Endothelial cell of umbilical vein (primary cell): ENCODE measurements at regions not wholly inside any gene's neighbourhood (a gene's known extent, or its start where the extent isn't known, plus 50 kb on each side); places are given as distances from the start of the nearest gene placed in this dataset.

Experiments
- BruUV-seq: library from RNA; stranded (reverse); fragments of 400-500 nt; replicated peaks from 2 replicates; lab custom pipeline; 2021; lab: Mats Ljungman, UMichigan
- CTCF ChIA-PET: fragments of 300-600, 350-600 bp; sonication (Branson Sonifier 250); formaldehyde crosslinking; loops from one replicate; lab custom pipeline; 2021; ENCODE audit warnings: antibody characterized with exemption, inconsistent platforms; lab: Charles Lee
- POLR2A ChIA-PET: fragments of 300-600, 350-600 bp; sonication (Branson Sonifier 250); formaldehyde crosslinking; loops from one replicate; lab custom pipeline; 2021; ENCODE audit warnings: antibody characterized with exemption, inconsistent platforms; lab: Charles Lee
- DNase-seq: peaks from one replicate; pipeline ENCODE4 v3.0.0-alpha.2; 2011; ENCODE audit warnings: low read depth, low spot score
- FAIRE-seq: peaks from 2 replicates; lab custom pipeline; 2011; peaks lifted over from hg19 to GRCh38; lab: Jason Lieb, UNC
- H2AFZ ChIP-seq: 2 replicates; pipeline ENCODE4 v1.6.0; 2012; ENCODE audit warnings: low read depth, low read length, control low read depth, inconsistent platforms
- H3K27ac ChIP-seq: 2 replicates; pipeline ENCODE4 v1.5.1; 2011; ENCODE audit warnings: low read depth, mild to moderate bottlenecking, control low read depth, low read length, moderate library complexity; ENCODE audit not compliant: insufficient read depth
- H3K27me3 ChIP-seq, 2 experiments: 2 replicates each; pipeline versions ENCODE4 v1.6.0 to v1.6.1; 2011; ENCODE audit warnings: low read length in 2 of 2, mixed read lengths in 1 of 2; ENCODE audit not compliant: control insufficient read depth in 2 of 2, insufficient read depth in 2 of 2
- H3K36me3 ChIP-seq, 2 experiments: 2 replicates in 1 of 2; 3 replicates in 1 of 2; pipeline ENCODE4 v1.5.1; 2011; ENCODE audit warnings: low read length in 2 of 2, mild to moderate bottlenecking in 1 of 2, moderate library complexity in 1 of 2; ENCODE audit not compliant: control insufficient read depth in 2 of 2, insufficient read depth in 2 of 2; ENCODE audit errors: extremely low read depth in 1 of 2
- H3K4me1 ChIP-seq: 3 replicates; pipeline ENCODE4 v1.5.1; 2011; ENCODE audit warnings: mild to moderate bottlenecking, low read length; ENCODE audit not compliant: control insufficient read depth, insufficient read depth; ENCODE audit errors: extremely low read depth
- H3K4me2 ChIP-seq: 2 replicates; pipeline ENCODE4 v1.6.1; 2011; ENCODE audit warnings: low read length, control low read depth, mixed read lengths; ENCODE audit not compliant: insufficient read depth
- H3K4me3 ChIP-seq, 3 experiments: fragments of 200-600 bp in 1 of 3; sonication (generic), shearing (Covaris generic) in 1 of 3; replicated peaks in 1 of 3; 2 replicates each; pipeline ENCODE4 v1.5.1; 2011 to 2016; ENCODE audit warnings: control low read depth in 3 of 3, low read length in 3 of 3, mild to moderate bottlenecking in 2 of 3, inconsistent platforms in 1 of 3, low read depth in 1 of 3, moderate library complexity in 1 of 3; ENCODE audit not compliant: insufficient read depth in 1 of 3
- H3K79me2 ChIP-seq: 2 replicates; pipeline ENCODE4 v1.6.0; 2012; ENCODE audit warnings: low read length, inconsistent platforms; ENCODE audit not compliant: control insufficient read depth, insufficient read depth
- H3K9ac ChIP-seq: replicated peaks from 2 replicates; pipeline ENCODE3; 2011; ENCODE audit warnings: low read length, control low read depth; ENCODE audit not compliant: insufficient read depth; ENCODE audit errors: extremely low read depth
- H3K9me1 ChIP-seq: replicated peaks from 3 replicates; pipeline ENCODE4 v1.6.0; 2011; ENCODE audit warnings: mild to moderate bottlenecking, low read length; ENCODE audit not compliant: control insufficient read depth, insufficient read depth; ENCODE audit errors: extremely low read depth
- H3K9me3 ChIP-seq: replicated peaks from 2 replicates; pipeline ENCODE4 v1.5.1; 2012; ENCODE audit warnings: low read length, inconsistent platforms; ENCODE audit not compliant: control insufficient read depth, insufficient read depth
- H4K20me1 ChIP-seq: replicated peaks from 2 replicates; pipeline ENCODE3; 2011; ENCODE audit warnings: mild to moderate bottlenecking, low read length; ENCODE audit not compliant: control insufficient read depth, insufficient read depth; ENCODE audit errors: extremely low read depth
- EZH2 ChIP-seq: IDR thresholded peaks from 2 replicates; pipeline ENCODE4 v1.6.1; 2012; ENCODE audit warnings: borderline replicate concordance, low read depth, mild to moderate bottlenecking, moderate library complexity, low read length, inconsistent platforms; ENCODE audit not compliant: severe bottlenecking
- FOS ChIP-seq: IDR thresholded peaks from 2 replicates; pipeline ENCODE4 v1.6.1; 2011; ENCODE audit warnings: mild to moderate bottlenecking, low read length, moderate library complexity, borderline replicate concordance; ENCODE audit not compliant: insufficient read depth
- GATA2 ChIP-seq: IDR thresholded peaks from 2 replicates; pipeline ENCODE4 v1.7.0; 2011; ENCODE audit warnings: low read depth, mild to moderate bottlenecking, moderate library complexity, mixed read lengths, low read length; ENCODE audit not compliant: insufficient read length, insufficient read depth
- JUN ChIP-seq: IDR thresholded peaks from 2 replicates; pipeline ENCODE4 v1.6.1; 2011; ENCODE audit warnings: borderline replicate concordance, low read depth; ENCODE audit not compliant: insufficient read length, insufficient read depth
- MYC ChIP-seq: IDR thresholded peaks from one replicate; pipeline ENCODE4 v1.6.1; 2011; ENCODE audit warnings: mild to moderate bottlenecking, low read depth, low read length
- POLR2A ChIP-seq: IDR thresholded peaks from 2 replicates; pipeline ENCODE4 v1.6.1; 2012; ENCODE audit warnings: low read depth, mild to moderate bottlenecking, control low read depth, low read length
- POLR2AphosphoS5 ChIP-seq: IDR thresholded peaks from 2 replicates; pipeline ENCODE4 v1.6.1; 2012; ENCODE audit warnings: low read depth, mild to moderate bottlenecking, control low read depth, low read length, moderate library complexity; ENCODE audit not compliant: insufficient read depth
- dilution Hi-C: fragments of 300-500 bp; cut with MboI; formaldehyde crosslinking; loops from one replicate; pipeline ENCODE4 v1.15.0; 2019; ENCODE audit warnings: low sequenced_read_pairs; ENCODE audit not compliant: extremely low pct_ligation_motif_present
- intact Hi-C: fragments of 100-400 bp; cut with micrococcal nuclease; formaldehyde crosslinking; loops from one replicate; pipeline ENCODE4 v1.10.0; 2022
- TF ChIP-seq, protein P1 (sequence below), 2 donors: IDR thresholded peaks; 1 replicate in 1 of 2; 2 replicates in 1 of 2; pipeline ENCODE4 v1.5.1; 2011; ENCODE audit warnings: low read length in 2 of 2, mild to moderate bottlenecking in 2 of 2, moderate library complexity in 2 of 2, control low read depth in 1 of 2, inconsistent platforms in 1 of 2, low read depth in 1 of 2; ENCODE audit not compliant: insufficient read depth in 1 of 2; ENCODE audit errors: extremely low read depth in 1 of 2
- TF ChIP-seq, protein P2 (sequence below): IDR thresholded peaks from 2 replicates; pipeline ENCODE4 v1.6.1; 2011; ENCODE audit not compliant: insufficient read depth, insufficient read length

DNA sequence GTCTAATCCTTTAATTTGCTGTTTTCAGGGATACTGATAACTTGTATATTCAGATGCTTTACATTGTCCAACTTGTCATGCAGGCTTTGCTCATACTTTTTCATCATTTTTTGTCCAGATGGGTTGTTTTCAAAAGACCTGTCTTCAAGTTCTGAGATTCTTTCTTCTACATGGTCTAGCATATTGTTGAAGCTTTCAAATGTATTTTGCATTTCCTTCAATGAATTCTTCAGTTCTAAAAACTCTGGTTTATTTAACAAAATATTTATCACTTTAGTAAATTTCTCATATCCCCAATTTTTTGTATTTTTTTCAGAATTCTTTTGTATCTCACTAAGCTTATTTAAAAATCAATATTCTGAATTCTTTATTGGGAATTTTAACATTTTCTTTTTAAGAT is 388.3 kb upstream of the IL12A start:
- ChIA-PET CTCF (no interaction called here), POLR2A (no interaction called here)
- Histone ChIP-seq H3K36me3 (no peaks in the 10 kb centered on the region), H3K4me2 (no peak overlapping the region), H3K27ac (no peak overlapping the region), H3K79me2 (no peaks in the 10 kb centered on the region), H3K9me1 (no peaks in the 10 kb centered on the region), H3K9me3 (no peaks in the 10 kb centered on the region), H4K20me1 (no peaks in the 10 kb centered on the region), H3K4me3 (no peak overlapping the region), H3K9ac (no peak overlapping the region), H2AFZ (no peak overlapping the region), H3K4me1 (no peaks in the 10 kb centered on the region), H3K27me3 (peaks cover 1 to 9% of the 10 kb centered on the region in 2 experiments)
- intact Hi-C loops (no loop called here), dilution Hi-C loops (no loop called here)
- TF ChIP-seq FOS = no peak
- TF ChIP-seq JUN = no peak
- TF ChIP-seq, protein P1, sequence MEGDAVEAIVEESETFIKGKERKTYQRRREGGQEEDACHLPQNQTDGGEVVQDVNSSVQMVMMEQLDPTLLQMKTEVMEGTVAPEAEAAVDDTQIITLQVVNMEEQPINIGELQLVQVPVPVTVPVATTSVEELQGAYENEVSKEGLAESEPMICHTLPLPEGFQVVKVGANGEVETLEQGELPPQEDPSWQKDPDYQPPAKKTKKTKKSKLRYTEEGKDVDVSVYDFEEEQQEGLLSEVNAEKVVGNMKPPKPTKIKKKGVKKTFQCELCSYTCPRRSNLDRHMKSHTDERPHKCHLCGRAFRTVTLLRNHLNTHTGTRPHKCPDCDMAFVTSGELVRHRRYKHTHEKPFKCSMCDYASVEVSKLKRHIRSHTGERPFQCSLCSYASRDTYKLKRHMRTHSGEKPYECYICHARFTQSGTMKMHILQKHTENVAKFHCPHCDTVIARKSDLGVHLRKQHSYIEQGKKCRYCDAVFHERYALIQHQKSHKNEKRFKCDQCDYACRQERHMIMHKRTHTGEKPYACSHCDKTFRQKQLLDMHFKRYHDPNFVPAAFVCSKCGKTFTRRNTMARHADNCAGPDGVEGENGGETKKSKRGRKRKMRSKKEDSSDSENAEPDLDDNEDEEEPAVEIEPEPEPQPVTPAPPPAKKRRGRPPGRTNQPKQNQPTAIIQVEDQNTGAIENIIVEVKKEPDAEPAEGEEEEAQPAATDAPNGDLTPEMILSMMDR (IDR thresholded peaks at IDR 0.05; ENCODE audit: extremely low read depth in 1 of 2, insufficient read depth in 1 of 2, low read depth in 1 of 2, low read length in 2 of 2) = no peak
- TF ChIP-seq POLR2A = no peak
- TF ChIP-seq POLR2AphosphoS5 = no peak
- TF ChIP-seq EZH2 = no peak
- no peak for TF ChIP-seq MYC
- TF ChIP-seq, protein P2, sequence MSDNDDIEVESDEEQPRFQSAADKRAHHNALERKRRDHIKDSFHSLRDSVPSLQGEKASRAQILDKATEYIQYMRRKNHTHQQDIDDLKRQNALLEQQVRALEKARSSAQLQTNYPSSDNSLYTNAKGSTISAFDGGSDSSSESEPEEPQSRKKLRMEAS = no peak
- TF ChIP-seq GATA2 = no peak
- DNase-seq (no peak), FAIRE-seq (no peak)
- no TSS peak for BruUV-seq
